Ascending aorta (tissue), 2 donors: ENCODE measurements at regions not wholly inside any gene's neighbourhood (a gene's known extent, or its start where the extent isn't known, plus 50 kb on each side); places are given as distances from the start of the nearest gene placed in this dataset.

Source experiments
- DNase-seq, 2 donors: peaks; one replicate each; pipeline ENCODE4 v3.0.0-alpha.2; 2019; ENCODE audit warnings: low spot score in 2 of 2
- H3K27ac ChIP-seq, 2 donors: fragments of 200-600 bp; sonication (generic); one replicate each; pipeline ENCODE4 v1.5.1; 2016 to 2017; ENCODE audit warnings: mild to moderate bottlenecking in 1 of 2
- H3K27me3 ChIP-seq: fragments of 200-600 bp; sonication (generic); one replicate; pipeline ENCODE4 v1.5.1; 2017
- H3K36me3 ChIP-seq, 2 donors: fragments of 200-600 bp; sonication (generic); one replicate each; pipeline ENCODE4 v1.5.1; 2016
- H3K4me1 ChIP-seq, 2 donors: fragments of 200-600 bp; sonication (generic); one replicate each; pipeline ENCODE4 v1.5.1; 2016 to 2017; ENCODE audit warnings: mild to moderate bottlenecking in 1 of 2
- H3K4me3 ChIP-seq, 2 donors: fragments of 200-600 bp; sonication (generic); one replicate each; pipeline ENCODE4 v1.5.1; 2016 to 2017; ENCODE audit warnings: mild to moderate bottlenecking in 1 of 2
- H3K9me3 ChIP-seq, 2 donors: fragments of 200-600 bp; sonication (generic); one replicate each; pipeline ENCODE4 v1.5.1; 2016
- CTCF ChIP-seq, 3 experiments: fragments of 200-600 bp in 2 of 3; fragments of 450-650 bp in 1 of 3; sonication (generic) in 2 of 3; IDR thresholded peaks; one replicate each; pipeline ENCODE4 v1.5.1; 2016 to 2019; ENCODE audit warnings: antibody characterized with exemption in 3 of 3, mild to moderate bottlenecking in 1 of 3, moderate library complexity in 1 of 3
- intact Hi-C: fragments of 100-400 bp; cut with DNase I; formaldehyde crosslinking; loops from one replicate; pipeline ENCODE4 v1.15.1; 2023

GRCh38 chr9:99601571-99602111, 220.0 kb upstream of the NR4A3 start:
- Histone ChIP-seq H3K4me3 (no peak overlapping the region), H3K27me3 (no peaks in the 10 kb centered on the region), H3K9me3 (no peaks in the 10 kb centered on the region), H3K27ac (no peak overlapping the region), H3K4me1 (no peaks in the 10 kb centered on the region), H3K36me3 (no peaks in the 10 kb centered on the region)
- DNase-seq: no peak
- intact Hi-C loops: no loop called here
- TF ChIP-seq CTCF (IDR thresholded peaks at IDR 0.05): no peak

- TF ChIP-seq CTCF (IDR thresholded peaks at IDR 0.05): no peak
- Histone ChIP-seq H3K27me3 (no peaks in the 10 kb centered on the region), H3K4me1 (no peaks in the 10 kb centered on the region), H3K27ac (no peak overlapping the region), H3K9me3 (no peaks in the 10 kb centered on the region), H3K36me3 (no peaks in the 10 kb centered on the region), H3K4me3 (no peak overlapping the region)
- no peak for DNase-seq
- intact Hi-C loops: no loop called here
These were observed 218.8 kb upstream of the NR4A3 start for GRCh38 chr9:99602854-99603253.

GRCh38 chr9:99605016-99605743, 216.5 kb upstream of the NR4A3 start:
- Histone ChIP-seq H3K9me3 (no peaks in the 10 kb centered on the region), H3K4me1 (no peaks in the 10 kb centered on the region), H3K27me3 (no peaks in the 10 kb centered on the region), H3K36me3 (no peaks in the 10 kb centered on the region), H3K4me3 (no peak overlapping the region), H3K27ac (no peak overlapping the region)
- DNase-seq: no peak
- intact Hi-C loops: no loop called here
- no peak for TF ChIP-seq CTCF (IDR thresholded peaks at IDR 0.05)

GRCh38 chr9:99606296-99606695, 215.4 kb upstream of the NR4A3 start:
- no peak overlapping the region for H3K4me3 ChIP-seq
- H3K27ac ChIP-seq: no peak overlapping the region
- H3K36me3 ChIP-seq: no peaks in the 10 kb centered on the region
- TF ChIP-seq CTCF (IDR thresholded peaks at IDR 0.05): no peak
- H3K9me3 ChIP-seq: no peaks in the 10 kb centered on the region
- H3K27me3 ChIP-seq: no peaks in the 10 kb centered on the region
- DNase-seq: no peak
- no peaks in the 10 kb centered on the region for H3K4me1 ChIP-seq
- intact Hi-C loops: no loop called here

GRCh38 chr9:99606957-99607356, 214.7 kb upstream of the NR4A3 start:
- DNase-seq: no peak
- Histone ChIP-seq H3K9me3 (no peaks in the 10 kb centered on the region), H3K27ac (no peak overlapping the region), H3K36me3 (no peaks in the 10 kb centered on the region), H3K4me1 (no peaks in the 10 kb centered on the region), H3K27me3 (no peaks in the 10 kb centered on the region), H3K4me3 (no peak overlapping the region)
- TF ChIP-seq CTCF (IDR thresholded peaks at IDR 0.05): no peak
- intact Hi-C loops: no loop called here
